DOHH2 (cell line): ENCODE measurements at regions not wholly inside any gene's neighbourhood (a gene's known extent, or its start where the extent isn't known, plus 50 kb on each side); places are given as distances from the start of the nearest gene placed in this dataset.

Experiments used
- CTCF ChIP-seq: fragments of 200-600 bp; sonication (generic); IDR thresholded peaks from one replicate; pipeline ENCODE4 v1.5.1; 2014; ENCODE audit warnings: antibody characterized with exemption, mild to moderate bottlenecking, low read depth, low read length; ENCODE audit not compliant: poor library complexity, severe bottlenecking
- EZH2phosphoT487 ChIP-seq: fragments of 200-600 bp; sonication (generic); IDR thresholded peaks from 2 replicates; pipeline ENCODE4 v1.6.1; 2017; ENCODE audit warnings: borderline replicate concordance, mild to moderate bottlenecking, antibody characterized with exemption, low read length, moderate library complexity, mixed read lengths

DNA sequence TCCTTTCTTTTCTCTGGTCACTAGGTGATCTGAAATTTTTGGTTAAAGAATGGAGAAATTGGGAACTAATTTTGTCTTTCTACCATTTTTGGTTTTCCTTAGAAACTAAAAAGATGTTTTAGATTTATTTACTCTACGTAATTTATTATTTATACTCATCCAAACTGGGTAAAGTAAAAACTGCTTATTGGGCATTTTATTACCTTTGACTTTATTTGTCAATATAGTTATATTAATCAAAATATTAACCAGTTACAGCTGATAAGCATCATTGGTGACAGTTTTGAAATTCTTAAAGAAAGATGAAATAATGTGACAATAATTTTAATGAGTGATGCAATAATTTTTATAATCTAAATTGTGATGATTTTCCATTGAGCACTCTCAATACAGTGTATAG lies 502.0 kb upstream of the RAG2 start:
- no peak for TF ChIP-seq CTCF
- TF ChIP-seq EZH2phosphoT487: no peak
